ENCODE measurements at regions not wholly inside any gene's neighbourhood (a gene's known extent, or its start where the extent isn't known, plus 50 kb on each side); places are given as distances from the start of the nearest gene placed in this dataset.

GRCh38 chr5:97745817-97746216 lies 562.8 kb upstream of the RIOK2 start:
- no peak for DNase-seq

DNA sequence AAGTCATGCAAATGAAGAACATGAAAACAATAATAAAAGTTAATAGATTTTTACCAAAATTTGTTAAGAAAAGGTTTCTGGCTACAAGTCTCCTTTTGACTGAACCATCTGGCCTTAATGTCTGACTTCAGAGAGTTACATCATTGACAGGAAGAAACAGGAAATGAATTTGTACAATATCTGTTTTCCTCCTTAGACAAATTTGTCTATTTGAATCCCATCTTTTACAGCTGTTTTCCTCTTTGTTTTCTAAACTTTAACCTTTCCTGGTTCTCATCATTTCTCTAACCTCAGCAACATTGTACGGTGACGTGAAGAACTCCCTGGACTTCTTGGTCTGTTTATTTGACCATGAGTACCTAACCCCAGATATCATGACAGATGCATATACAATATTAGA lies 567.5 kb upstream of the RIOK2 start:
- DNase-seq, result no peak

DNA sequence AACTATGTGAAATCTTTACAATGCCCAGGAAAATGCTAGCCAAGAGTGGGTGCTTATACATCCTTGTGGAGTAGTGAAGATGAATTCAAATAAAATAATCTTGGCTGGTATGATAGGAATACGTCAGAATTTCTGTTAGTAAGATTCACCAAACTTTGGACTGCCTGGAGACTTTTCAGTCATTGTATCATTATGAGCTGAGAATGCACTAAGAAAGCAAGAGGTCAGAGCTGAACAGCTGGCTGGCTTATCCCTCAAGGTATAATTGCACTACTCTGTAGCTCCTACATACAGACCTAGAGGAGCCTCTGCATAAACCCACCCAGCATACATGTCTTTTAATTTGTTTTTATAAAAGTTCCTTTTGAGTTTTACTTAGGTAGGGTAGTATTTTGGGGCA lies 568.5 kb upstream of the RIOK2 start:
- DNase-seq, result no peak

DNA sequence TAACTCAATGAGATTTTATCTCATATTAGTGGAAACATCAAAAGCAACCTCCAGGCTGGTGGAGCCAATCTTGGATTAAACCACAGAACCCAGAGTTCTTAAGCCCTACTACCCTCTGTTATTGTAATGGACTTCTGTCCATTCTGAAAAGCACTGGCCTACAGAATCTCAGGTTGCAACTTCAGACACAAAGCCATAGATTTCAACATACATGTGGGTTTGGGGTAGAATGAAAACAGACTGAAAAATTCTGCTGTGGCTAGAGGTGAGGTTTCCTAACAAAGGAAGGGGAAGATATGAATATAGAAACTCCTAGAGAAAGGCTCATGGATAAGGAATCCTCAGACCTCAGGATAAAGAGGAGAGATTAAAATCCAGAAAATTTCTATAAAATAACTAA lies 569.8 kb upstream of the RIOK2 start:
- DNase-seq, result no peak

DNA sequence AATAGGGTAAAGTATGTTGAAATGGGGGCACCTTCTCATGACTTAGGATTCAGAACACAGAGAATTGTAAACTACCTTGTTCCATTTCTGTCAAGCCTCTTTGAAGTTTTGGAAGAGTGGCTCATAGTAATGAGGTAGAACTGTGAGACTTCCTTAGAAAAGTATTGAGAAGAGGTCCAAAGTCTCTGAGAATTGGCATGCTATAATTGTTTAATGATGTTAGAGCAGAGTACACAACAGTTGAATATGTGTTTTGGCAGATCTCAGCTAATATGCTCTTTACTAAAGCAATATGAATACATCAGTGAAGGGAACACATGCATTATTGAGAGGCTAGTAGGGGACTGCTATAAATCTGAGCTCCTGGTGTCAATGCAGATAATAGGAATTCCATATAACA lies 579.4 kb upstream of the RIOK2 start:
- DNase-seq, result no peak

DNA sequence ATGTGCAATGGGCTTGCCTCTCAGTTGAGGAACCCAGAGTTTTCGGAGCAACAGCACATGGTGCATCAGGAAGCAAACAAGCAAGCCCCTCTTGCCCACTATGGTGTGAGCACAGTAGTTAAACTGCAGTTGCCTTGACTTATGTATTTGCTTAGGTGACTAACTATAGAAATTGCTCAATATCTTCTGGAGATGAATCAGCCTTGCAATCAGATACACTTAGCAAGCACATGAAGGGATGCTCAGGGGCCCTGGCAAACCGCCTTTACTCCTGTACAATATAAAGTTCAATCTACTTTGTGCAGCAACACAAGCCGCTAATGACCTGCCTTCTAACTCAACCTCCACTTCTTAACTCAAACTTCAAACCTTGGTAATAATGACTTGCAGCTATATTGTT lies 581.7 kb upstream of the RIOK2 start:
- no peak for DNase-seq

DNA sequence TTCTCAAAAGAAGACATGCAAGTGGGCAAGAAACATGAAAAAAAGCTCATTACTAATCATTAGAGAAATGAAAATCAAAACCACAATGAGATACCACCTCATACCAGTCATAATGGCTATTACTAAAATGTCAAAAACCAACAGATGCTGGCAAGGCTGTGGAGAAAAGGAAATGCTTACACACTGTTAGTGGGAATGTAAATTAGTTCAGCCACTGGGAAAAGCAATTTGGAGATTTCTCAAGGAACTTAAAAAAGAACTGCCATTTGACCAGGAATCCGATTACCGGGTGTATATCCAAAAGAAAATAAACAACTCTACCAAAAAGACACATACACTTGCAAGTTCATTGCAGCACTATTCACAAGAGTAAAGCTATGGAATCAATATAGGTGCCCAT lies 595.4 kb upstream of the RIOK2 start:
- DNase-seq, result no peak

GRCh38 chr5:97788369-97788768 lies 605.3 kb upstream of the RIOK2 start:
- no peak for DNase-seq

- no peak for DNase-seq
These were observed 615.0 kb upstream of the RIOK2 start for GRCh38 chr5:97797994-97798451.

DNA sequence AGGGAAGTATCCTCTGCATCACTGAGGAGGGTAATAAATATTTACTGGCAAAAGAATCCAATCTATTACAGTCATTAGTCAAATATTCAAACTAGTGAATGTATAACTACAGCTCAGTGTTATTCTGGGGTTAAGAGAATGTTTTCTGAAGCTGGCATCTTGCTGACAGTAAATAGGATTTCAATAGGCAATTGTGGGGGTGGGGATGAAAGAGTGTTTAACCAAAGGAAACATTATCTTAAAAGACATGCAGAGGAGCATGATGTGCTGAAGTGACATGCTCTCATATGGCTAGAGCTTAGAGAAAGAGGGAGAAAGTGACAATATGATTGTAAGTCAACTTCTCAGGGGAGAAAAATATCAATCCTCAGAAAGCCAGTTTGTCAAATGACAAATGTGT lies 618.4 kb upstream of the RIOK2 start:
- no peak for DNase-seq

DNA sequence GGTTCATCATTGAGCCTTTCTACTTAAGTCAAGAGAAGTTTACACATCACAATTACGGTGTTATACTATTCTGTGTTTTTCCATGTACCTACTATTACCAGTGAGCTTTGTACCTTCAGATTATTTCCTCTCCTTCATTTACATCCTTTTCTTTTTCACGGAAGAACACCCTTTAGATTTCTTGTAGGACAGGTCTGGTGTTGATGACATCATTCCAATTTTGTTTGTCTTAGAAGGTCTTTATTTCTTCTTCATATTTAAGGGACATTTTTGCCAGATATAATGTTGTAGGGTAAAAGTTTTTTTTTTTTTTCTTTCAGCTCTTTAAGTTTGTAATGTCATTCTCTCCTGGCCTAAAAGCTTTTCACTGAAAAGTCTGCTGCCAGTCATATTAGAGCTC lies 637.1 kb upstream of the RIOK2 start:
- no peak for DNase-seq

DNA sequence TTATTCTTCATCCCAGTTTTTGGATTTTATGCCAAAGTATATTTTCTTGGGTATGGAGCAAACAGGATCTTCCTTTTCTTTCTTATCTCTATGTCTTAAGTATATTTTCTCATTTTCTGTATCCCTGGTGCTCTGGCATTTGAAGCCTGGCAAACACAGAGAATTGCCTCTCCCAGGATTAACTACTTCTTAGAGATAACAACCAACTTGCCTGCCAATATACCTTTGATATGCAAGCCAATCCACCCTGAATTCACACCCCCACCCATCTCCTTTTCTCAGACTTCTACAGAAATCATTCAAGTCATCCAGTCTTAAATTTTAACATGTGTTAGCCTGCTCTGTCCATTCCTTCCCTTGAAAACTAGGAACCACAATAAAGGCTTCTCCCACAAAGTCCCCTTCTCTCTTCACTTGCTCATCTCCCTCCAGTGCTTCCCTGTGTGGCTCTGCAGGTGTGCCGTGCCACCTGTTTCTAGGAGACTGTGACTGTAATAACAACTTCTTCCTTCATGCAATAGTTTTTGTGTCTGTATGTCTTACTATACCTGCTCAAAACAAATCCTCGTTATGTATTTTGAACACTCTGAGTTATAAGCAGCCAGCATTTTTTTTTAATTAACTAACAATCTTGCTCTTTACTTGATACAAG lies 649.7 kb upstream of the RIOK2 start:
- no peak for DNase-seq

- DNase-seq, result no peak
These were observed 651.5 kb upstream of the RIOK2 start for GRCh38 chr5:97834561-97834960.

DNA sequence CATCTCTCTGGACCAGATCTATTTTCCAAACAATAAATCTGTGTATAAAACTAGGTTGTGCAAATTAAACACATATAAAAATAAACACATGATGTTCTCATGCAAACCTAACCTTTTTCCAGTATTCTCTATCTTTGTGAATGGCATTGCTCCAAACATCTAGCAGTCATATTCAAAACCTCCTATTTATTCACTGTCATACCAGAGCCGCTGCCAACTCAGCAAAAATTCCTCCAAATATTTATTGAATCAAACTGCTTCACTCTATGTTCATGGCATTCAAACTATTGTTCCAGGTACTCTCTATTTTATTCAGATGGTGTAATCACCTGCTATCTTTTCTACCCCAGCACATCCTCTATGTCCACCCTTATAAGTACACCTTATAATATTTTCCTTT lies 652.1 kb upstream of the RIOK2 start:
- no peak for DNase-seq

DNA sequence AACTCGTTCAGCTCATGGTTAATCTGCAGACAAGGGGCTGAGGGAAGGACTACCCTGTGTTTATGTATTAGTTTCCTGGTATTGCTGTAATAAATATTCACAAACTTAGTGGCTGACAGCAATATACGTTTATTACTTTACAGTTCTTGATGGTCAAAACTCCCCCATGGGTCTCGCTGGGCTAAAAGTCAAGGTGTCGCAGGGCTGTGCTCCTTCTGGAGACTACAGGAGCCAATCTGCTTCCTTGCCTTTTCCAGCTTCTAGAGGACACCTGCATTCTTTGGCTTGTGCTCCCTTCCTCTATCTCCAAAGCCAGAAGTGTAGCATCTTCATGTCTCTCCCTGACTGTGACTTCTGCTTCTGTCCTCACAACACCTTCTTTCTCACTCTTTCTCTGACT lies 653.8 kb upstream of the RIOK2 start:
- DNase-seq, result no peak

DNA sequence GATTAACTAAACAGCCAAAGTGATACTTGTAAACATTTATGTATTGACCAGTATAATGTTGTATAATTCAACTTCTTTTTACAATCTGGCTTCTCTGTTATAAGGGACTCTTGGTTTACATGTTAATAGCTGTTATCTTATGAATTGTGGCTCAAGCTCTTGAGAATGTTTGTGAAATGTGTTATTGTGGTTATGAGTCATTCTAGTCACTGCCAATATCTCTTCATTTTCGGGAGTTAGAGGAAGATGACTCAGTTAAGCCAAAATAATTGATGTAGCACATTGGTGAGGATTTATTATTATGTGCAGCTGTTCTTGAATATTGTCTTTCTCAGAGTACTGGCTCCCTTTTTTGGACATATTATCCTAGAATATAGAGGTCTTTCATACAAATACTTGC lies 655.2 kb upstream of the RIOK2 start:
- no peak for DNase-seq

DNA sequence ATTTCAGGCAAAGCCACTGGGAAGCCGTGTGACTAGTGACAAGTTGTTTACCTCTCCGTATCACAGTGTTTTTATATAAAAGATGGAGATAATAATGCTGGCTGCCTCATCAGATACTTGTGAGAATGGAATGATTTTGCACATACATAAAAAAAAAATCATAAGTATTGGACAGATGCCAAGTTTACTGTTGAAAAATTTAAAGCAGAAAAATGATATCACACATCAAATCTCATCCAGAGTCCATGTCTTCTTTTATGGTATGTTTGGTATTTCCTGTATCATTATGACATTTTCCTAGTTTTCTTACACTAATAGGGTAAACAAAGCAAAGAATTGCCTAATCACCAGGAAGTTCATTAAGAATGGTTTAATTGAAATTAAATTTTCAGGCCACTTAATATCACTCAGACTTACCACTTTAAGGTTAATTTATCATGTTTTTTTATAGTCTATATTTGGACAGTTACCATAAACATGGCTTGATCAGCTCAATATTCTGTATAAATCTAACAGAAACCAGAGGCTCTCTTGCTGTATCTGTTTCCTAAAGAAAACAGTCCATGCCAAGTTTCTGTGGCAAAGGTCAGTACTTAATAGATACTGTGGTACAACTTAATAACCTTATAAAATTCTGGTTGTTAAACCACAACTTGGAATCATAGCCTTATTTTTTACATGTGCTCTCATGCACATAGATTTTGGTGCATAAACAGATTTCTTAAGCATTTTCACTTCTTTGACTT lies 656.5 kb upstream of the RIOK2 start:
- DNase-seq, result no peak

DNA sequence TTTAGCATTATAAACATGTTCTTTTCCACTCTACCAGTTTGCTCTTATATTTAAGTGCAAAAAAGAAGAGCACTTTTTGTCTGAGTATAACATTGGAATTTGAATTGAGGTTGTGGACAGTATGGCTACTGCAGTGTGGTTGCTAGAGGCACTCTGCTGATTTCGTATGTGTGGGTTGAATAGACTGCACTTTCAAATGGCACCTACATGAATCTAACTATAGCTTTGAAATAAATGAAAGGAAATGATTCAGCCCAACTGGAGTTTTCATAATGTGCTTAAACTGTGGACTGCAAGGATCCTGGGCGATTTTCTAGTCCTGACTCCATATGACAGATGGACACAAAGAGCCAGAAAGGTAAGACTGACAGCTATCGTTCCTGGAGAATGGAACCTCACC lies 657.6 kb upstream of the RIOK2 start:
- no peak for DNase-seq

DNA sequence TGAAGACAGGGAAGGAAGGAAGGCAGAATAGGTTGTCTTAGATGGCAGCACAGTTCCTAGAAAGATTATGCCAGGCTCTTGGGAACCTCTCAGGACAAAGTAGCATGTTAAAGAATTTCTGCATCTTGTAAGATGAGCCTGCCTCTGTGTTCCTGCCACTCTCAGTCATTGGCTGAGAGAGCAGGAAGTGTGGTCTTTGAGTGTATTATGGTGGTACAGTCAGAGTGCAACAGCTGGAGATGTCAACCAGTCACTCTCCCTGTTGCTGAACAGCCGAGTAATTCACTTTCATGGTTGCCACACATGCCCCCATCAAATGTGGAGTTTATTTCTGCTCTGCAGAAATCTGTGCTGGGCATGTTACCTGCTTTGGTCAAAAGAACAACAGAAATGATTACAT lies 659.6 kb upstream of the RIOK2 start:
- DNase-seq, result no peak

GRCh38 chr5:97844797-97845196 lies 661.8 kb upstream of the RIOK2 start:
- DNase-seq, result no peak

- DNase-seq, result no peak
These were observed 663.6 kb upstream of the RIOK2 start for GRCh38 chr5:97846643-97847042.

GRCh38 chr5:97847920-97848631 lies 665.0 kb upstream of the RIOK2 start:
- no peak for DNase-seq

DNA sequence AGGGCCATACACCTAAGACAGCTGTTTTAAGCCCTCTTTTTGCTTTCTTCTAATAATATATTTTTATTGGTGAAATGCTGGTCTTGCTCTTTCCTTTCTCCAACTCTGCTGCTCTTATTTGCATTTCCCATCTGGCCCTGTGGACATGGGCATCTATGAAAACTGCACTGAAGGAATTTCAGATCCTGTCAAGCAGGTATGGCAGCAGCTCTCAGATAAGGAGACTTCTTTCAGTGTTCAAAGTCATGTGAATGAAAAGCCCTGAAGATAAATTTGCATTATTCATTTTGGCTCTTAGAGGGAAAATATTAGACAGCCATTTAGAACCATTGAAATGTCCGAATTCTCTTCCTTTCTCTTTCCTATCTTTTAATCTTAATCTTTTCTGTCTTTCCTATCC lies 668.0 kb upstream of the RIOK2 start:
- no peak for DNase-seq

All from NCI-H1105 (cell line).